GM11168 (cell line): ENCODE measurements at regions not wholly inside any gene's neighbourhood (a gene's known extent, or its start where the extent isn't known, plus 50 kb on each side); places are given as distances from the start of the nearest gene placed in this dataset.
"Not testable (repeated sequence)": the region's sequence is repeated elsewhere in the genome, so short reads cannot be mapped to it uniquely, and the experiment has no call there.

Source experiments
- in situ Hi-C: fragments of 300-500 bp; cut with MboI; formaldehyde crosslinking; loops from one replicate; pipeline ENCODE4 v1.12.0; 2022; ENCODE audit warnings: low sequenced_read_pairs; ENCODE audit not compliant: unreplicated experiment

DNA sequence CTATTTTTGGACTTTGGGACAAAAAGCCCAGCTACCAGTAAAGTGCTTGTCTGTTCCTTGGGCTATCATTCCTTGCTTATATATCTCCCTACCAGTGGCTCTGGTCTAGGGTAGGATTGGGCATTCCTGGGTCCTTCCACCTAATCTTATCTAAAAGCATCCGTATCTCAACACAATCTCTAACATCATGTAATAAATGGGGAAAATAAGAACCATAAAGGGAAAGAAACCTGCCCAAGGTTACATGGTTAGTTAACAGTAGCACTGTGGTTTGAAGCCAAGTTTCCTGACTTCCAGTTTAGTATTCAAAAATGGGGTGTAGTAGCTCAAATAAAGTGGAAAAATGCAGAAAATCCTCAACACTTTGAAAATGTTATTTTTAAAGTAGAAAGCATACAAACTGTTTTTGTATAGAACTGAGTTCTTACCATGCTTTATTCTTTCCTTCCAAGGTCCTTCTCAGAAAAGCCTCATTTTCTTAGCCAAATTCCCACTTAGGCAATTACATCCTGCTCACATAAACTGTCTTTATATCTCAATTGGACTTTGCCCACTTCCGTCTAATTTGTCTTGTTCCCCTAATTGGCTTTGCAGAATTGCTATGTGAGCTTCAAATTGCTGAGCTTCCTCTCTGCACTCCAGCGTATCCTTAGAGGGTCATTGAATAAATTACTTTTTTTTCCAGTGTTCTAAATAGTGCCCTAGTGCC, 273.1 kb upstream of the UBE2E3 start:
- in situ Hi-C loops = no loop called here

- in situ Hi-C loops = no loop called here
These were observed 273.7 kb upstream of the UBE2E3 start for GRCh38 chr2:180706694-180707093.

DNA sequence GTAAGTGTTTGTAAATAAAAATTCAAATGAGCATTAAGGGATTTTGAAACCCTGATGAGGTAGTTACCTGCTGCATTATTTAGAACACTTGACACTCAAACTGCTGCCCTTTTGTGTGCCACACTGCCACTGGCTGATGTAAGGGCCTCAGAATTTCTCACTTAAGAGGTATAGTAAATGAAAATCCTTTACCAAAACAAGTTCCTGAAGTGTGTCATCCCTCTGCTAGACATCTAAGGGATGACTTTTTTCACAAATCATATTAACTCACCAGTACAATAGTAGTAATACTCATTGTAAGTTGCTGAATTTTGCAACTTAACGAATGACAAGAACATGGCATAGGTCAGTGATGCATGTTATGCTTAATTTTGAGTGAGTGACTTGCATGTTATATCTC, 274.9 kb upstream of the UBE2E3 start:
- in situ Hi-C loops = no loop called here

DNA sequence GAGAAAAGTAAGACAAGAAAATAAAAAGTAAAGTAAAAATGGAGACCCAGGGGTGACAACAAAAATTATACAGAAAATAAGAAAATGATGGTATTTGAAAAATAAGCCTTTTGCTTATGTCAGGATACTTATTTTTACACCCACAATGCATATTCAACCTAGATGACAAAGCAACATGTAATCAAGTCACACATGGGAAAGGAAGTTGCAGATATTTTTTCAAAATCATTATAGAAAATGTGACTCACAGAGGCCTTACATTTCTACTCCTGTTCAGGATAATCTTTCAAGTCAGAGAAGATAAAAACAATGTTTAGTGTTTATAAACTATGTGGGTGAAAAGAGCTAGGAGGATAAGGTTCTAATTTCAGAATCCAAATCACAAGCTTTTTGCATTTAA, 275.3 kb upstream of the UBE2E3 start:
- in situ Hi-C loops = no loop called here

GRCh38 chr2:180699657-180700361, 280.6 kb upstream of the UBE2E3 start:
- in situ Hi-C loops = no loop called here

- in situ Hi-C loops = no loop called here
These were observed 281.7 kb upstream of the UBE2E3 start for GRCh38 chr2:180698668-180699067.

DNA sequence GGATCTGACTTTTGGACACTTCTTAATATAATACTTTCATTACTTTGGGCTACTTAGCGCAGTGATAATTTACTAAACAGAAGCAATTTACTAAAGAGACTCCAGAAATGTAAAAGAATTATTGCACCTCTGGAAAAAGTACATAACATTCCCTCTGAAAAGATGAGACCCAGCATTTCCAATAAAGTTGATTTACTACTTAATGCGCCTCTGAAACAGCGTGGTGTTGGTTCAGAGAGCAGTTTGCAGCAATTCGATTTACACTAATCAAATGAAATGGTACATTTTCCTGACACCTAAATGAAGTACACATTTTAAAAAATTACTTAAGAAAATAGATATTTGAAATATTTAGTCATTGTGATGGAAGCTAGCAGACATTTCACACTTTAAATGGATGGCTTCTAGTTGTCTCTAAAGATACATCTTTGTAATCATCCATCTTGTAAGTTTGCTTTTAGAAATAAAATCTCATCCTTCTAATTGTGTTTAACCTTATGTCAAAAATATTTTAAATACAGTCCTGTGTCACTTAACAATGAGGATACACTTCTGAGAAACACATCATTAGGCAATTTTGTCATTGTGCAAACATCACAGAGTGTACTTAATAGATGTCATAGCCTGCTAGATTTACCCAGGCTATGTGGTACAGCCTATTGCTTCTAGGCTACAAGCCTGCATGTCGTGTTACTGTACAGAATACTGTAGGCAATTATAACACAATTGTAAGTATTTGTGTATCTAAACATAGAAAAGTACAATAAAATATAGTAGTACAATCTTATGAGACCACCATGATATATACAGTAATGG, 284.6 kb upstream of the UBE2E3 start:
- in situ Hi-C loops = no loop called here

DNA sequence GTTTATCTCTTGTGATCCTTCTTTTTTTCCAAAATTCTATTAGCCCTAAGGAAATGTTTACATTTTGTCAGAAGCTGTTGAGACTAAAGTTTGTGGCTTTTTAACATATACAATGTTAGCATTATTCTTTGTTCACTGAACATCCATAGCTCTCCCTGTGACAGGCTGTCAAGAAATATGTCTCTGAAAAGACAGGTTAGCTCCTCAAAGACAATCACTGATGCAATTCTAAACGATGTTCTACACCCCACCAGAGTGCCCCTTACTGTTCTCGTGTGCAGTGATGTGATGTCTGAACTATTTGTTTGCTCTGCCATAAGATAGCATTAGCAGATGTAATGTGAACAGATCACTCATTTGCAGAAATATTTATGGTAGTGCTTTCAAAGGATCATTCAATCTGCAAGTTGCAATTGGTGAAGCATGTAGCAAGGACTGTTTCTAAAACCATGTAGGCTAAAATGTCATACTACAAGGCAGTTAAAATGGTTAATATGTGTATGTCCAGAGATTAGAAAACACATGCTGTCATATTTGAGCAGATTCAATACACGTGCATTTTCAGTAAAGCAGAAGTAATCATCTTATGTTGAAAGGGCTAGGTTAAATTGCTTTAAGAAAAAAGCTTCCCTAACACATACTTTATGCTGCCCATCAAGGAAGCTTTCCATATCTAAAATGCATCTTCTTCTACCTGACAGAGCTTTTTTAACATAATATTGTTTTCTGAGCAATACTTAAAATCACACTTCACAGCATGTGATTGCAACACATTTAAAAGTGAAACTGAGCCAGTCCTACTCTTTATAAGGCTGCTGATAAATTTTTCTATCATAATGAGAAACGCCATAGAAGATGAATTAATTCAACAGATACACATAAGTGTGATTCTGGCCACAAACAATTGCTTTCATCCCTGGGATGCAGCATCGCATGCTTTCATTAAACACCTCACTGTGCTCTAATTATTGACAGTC, 285.7 kb upstream of the UBE2E3 start:
- in situ Hi-C loops = no loop called here

- in situ Hi-C loops = no loop called here
These were observed 288.1 kb upstream of the UBE2E3 start for GRCh38 chr2:180692322-180692721.

DNA sequence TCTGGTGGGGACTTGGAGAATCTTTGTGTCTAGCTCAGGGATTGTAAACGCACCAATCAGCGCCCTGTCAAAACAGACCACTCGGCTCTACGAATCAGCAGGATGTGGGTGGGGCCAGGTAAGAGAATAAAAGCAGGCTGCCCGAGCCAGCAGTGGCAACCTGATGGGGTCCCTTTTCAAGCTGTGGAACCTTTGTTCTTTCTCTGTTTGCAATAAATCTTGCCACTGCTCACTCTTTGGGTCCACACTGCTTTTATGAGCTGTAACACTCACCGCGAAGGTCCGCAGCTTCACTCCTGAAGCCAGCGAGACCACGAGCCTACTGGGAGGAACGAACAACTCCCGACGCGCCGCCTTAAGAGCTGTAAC, 288.6 kb upstream of the UBE2E3 start:
- in situ Hi-C loops = not testable (repeated sequence)

DNA sequence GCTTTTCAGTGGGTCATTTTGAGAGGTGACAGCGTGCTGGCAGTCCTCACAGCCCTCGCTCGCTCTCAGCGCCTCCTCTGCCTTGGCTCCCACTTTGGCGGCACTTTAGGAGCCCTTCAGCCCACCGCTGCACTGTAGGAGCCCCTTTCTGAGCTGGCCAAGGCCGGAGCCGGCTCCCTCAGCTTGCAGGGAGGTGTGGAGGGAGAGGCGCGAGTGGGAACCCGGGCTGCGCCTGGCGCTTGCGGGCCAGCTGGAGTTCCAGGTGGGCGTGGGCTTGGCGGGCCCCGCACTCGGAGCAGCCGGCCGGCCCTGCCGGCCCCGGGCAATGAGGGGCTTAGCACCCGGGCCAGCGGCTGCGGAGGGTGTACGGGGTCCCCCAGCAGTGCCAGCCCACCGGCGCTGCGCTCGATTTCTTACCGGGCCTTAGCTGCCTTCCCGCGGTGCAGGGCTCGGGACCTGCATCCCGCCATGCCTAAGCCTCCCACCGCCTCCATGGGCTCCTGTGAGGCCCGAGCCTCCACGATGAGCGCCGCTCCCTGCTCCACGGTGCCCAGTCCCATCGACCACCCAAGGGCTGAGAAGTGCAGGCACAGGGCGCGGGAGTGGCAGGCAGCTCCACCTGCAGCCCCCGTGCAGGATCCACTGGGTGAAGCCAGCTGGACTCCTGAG, 289.1 kb upstream of the UBE2E3 start:
- in situ Hi-C loops = not testable (repeated sequence)

GRCh38 chr2:180690611-180691010, 289.8 kb upstream of the UBE2E3 start:
- in situ Hi-C loops = no loop called here

GRCh38 chr2:180682871-180683270, 297.5 kb upstream of the UBE2E3 start:
- in situ Hi-C loops = no loop called here

GRCh38 chr2:180679693-180680092, 300.7 kb upstream of the UBE2E3 start:
- in situ Hi-C loops = no loop called here

GRCh38 chr2:180678625-180678972, 301.8 kb upstream of the UBE2E3 start:
- in situ Hi-C loops = no loop called here

DNA sequence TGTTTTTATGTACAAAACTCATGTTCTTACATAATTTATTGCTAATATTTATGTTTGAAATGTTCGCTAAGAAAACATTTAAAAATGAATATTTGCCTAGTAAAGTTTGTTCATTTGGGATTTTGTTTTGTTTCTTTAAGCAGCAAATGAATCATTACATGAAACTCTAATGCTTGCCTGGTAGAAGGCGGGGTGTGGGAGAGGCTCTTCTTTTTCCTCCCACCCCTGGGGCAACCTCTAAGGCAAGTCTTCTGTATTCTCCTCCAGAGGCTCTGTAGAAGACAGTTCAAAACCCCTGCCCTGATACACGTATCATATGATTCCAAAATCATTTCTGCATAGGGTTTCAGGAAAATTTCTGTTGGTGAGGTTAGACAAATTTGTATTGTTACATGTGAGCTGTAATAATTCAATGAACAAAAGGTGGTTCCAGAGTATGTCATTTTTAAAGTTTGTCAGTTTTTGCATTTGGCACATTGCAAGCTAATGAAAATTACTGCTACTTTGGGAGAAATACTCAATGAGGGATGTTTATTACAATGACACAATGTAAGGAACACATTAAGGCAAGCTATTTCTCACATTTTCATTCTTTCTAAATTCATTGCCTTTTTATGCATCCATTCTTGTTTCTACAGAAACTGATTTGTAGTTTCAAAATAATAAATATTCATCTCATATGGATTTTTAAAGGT, 302.3 kb upstream of the UBE2E3 start:
- in situ Hi-C loops = no loop called here

- in situ Hi-C loops = no loop called here
These were observed 303.2 kb upstream of the UBE2E3 start for GRCh38 chr2:180677200-180677599.

DNA sequence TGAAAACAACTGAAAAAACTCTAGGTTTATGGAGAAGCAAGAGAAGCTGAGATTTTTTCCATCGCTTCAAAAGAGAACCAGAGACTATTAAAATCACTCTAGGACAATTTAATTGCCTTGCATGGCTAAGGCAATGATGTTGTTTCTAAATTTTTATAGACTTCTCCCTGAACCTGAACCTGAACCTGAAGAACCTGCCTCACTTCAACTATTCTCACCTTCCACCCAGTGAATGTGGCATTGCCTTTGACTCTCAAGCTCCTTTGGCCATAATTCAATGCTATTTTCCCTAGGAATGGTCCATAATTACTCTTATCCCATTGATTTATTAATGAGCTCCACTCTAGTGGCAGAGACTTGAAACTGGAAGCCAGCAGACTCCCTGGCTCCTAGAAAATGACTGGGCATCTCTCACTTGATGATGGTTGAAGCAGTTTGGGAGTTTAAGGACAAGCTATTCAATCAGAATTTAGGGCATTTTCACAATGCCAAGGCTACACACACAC, 303.8 kb upstream of the UBE2E3 start:
- in situ Hi-C loops = no loop called here

- in situ Hi-C loops = no loop called here
These were observed 305.2 kb upstream of the UBE2E3 start for GRCh38 chr2:180675170-180675569.
